ENCODE measurements at regions not wholly inside any gene's neighbourhood (a gene's known extent, or its start where the extent isn't known, plus 50 kb on each side); places are given as distances from the start of the nearest gene placed in this dataset.

GRCh38 chr21:35350965-35351364, 301.9 kb upstream of the RUNX1 start:
- Histone ChIP-seq H3K27me3 (ENCODE audit: control insufficient read depth, low read length) (no peaks in the 10 kb centered on the region), H3K79me2 (ENCODE audit: control insufficient read depth, low read length) (no peaks in the 10 kb centered on the region), H3K27ac (ENCODE audit: low read depth, low read length) (no peak overlapping the region), H4K20me1 (ENCODE audit: control insufficient read depth, insufficient read depth, low read depth, low read length) (no peaks in the 10 kb centered on the region), H3K36me3 (ENCODE audit: control insufficient read depth, low read length) (no peaks in the 10 kb centered on the region), H3K9me3 (ENCODE audit: control insufficient read depth, insufficient read depth, low read length) (no peaks in the 10 kb centered on the region), H3K4me3 (ENCODE audit: low read length) (no peak overlapping the region), H3K4me1 (ENCODE audit: control insufficient read depth, low read length) (no peaks in the 10 kb centered on the region), H3K4me2 (ENCODE audit: low read length) (no peak overlapping the region), H3F3A (ENCODE audit: control insufficient read depth, insufficient read depth) (no peaks in the 10 kb centered on the region), H3K9me2 (replicated peaks; ENCODE audit: control insufficient read depth, low read length) (no peaks in the 10 kb centered on the region)
- TF ChIP-seq EZH2phosphoT487 (IDR thresholded peaks at IDR 0.05; ENCODE audit: borderline replicate concordance, low read length) (no peak), CTCF (IDR thresholded peaks at IDR 0.05; ENCODE audit: low read depth, low read length, poor library complexity, severe bottlenecking) (no peak)

- Histone ChIP-seq H3K27ac (ENCODE audit: low read depth, low read length) (no peak overlapping the region), H3K27me3 (ENCODE audit: control insufficient read depth, low read length) (no peaks in the 10 kb centered on the region), H3K4me2 (ENCODE audit: low read length) (no peak overlapping the region), H3K4me1 (ENCODE audit: control insufficient read depth, low read length) (no peaks in the 10 kb centered on the region), H3F3A (ENCODE audit: control insufficient read depth, insufficient read depth) (no peaks in the 10 kb centered on the region), H3K36me3 (ENCODE audit: control insufficient read depth, low read length) (no peaks in the 10 kb centered on the region), H4K20me1 (ENCODE audit: control insufficient read depth, insufficient read depth, low read depth, low read length) (no peaks in the 10 kb centered on the region), H3K9me3 (ENCODE audit: control insufficient read depth, insufficient read depth, low read length) (no peaks in the 10 kb centered on the region), H3K79me2 (ENCODE audit: control insufficient read depth, low read length) (no peaks in the 10 kb centered on the region), H3K9me2 (replicated peaks; ENCODE audit: control insufficient read depth, low read length) (no peaks in the 10 kb centered on the region), H3K4me3 (ENCODE audit: low read length) (no peak overlapping the region)
- TF ChIP-seq CTCF (IDR thresholded peaks at IDR 0.05; ENCODE audit: low read depth, low read length, poor library complexity, severe bottlenecking), result no peak
- no peak for TF ChIP-seq EZH2phosphoT487 (IDR thresholded peaks at IDR 0.05; ENCODE audit: borderline replicate concordance, low read length)
Observed at GRCh38 chr21:35349376-35350080, 300.4 kb upstream of the RUNX1 start.

GRCh38 chr21:35348686-35349085, 299.6 kb upstream of the RUNX1 start:
- no peaks in the 10 kb centered on the region for H3F3A ChIP-seq (ENCODE audit: control insufficient read depth, insufficient read depth)
- no peaks in the 10 kb centered on the region for H3K27me3 ChIP-seq (ENCODE audit: control insufficient read depth, low read length)
- H3K4me3 ChIP-seq (ENCODE audit: low read length), result no peak overlapping the region
- H3K4me1 ChIP-seq (ENCODE audit: control insufficient read depth, low read length), result no peaks in the 10 kb centered on the region
- no peaks in the 10 kb centered on the region for H3K9me2 ChIP-seq (replicated peaks; ENCODE audit: control insufficient read depth, low read length)
- no peaks in the 10 kb centered on the region for H3K79me2 ChIP-seq (ENCODE audit: control insufficient read depth, low read length)
- no peak overlapping the region for H3K4me2 ChIP-seq (ENCODE audit: low read length)
- no peaks in the 10 kb centered on the region for H3K9me3 ChIP-seq (ENCODE audit: control insufficient read depth, insufficient read depth, low read length)
- TF ChIP-seq CTCF (IDR thresholded peaks at IDR 0.05; ENCODE audit: low read depth, low read length, poor library complexity, severe bottlenecking), result no peak
- no peak for TF ChIP-seq EZH2phosphoT487 (IDR thresholded peaks at IDR 0.05; ENCODE audit: borderline replicate concordance, low read length)
- no peak overlapping the region for H3K27ac ChIP-seq (ENCODE audit: low read depth, low read length)
- H4K20me1 ChIP-seq (ENCODE audit: control insufficient read depth, insufficient read depth, low read depth, low read length), result no peaks in the 10 kb centered on the region
- H3K36me3 ChIP-seq (ENCODE audit: control insufficient read depth, low read length), result no peaks in the 10 kb centered on the region

Measured in DOHH2 (cell line).